Endothelial cell of umbilical vein (primary cell): ENCODE measurements at regions not wholly inside any gene's neighbourhood (a gene's known extent, or its start where the extent isn't known, plus 50 kb on each side); places are given as distances from the start of the nearest gene placed in this dataset.

Experiments
- BruUV-seq: library from RNA; stranded (reverse); fragments of 400-500 nt; replicated peaks from 2 replicates; lab custom pipeline; 2021; lab: Mats Ljungman, UMichigan
- CTCF ChIA-PET: fragments of 300-600, 350-600 bp; sonication (Branson Sonifier 250); formaldehyde crosslinking; loops from one replicate; lab custom pipeline; 2021; ENCODE audit warnings: antibody characterized with exemption, inconsistent platforms; lab: Charles Lee
- POLR2A ChIA-PET: fragments of 300-600, 350-600 bp; sonication (Branson Sonifier 250); formaldehyde crosslinking; loops from one replicate; lab custom pipeline; 2021; ENCODE audit warnings: antibody characterized with exemption, inconsistent platforms; lab: Charles Lee
- DNase-seq: peaks from one replicate; pipeline ENCODE4 v3.0.0-alpha.2; 2011; ENCODE audit warnings: low read depth, low spot score
- FAIRE-seq: peaks from 2 replicates; lab custom pipeline; 2011; peaks lifted over from hg19 to GRCh38; lab: Jason Lieb, UNC
- H2AFZ ChIP-seq: 2 replicates; pipeline ENCODE4 v1.6.0; 2012; ENCODE audit warnings: low read depth, low read length, control low read depth, inconsistent platforms
- H3K27ac ChIP-seq: 2 replicates; pipeline ENCODE4 v1.5.1; 2011; ENCODE audit warnings: low read depth, mild to moderate bottlenecking, control low read depth, low read length, moderate library complexity; ENCODE audit not compliant: insufficient read depth
- H3K27me3 ChIP-seq, 2 experiments: 2 replicates each; pipeline versions ENCODE4 v1.6.0 to v1.6.1; 2011; ENCODE audit warnings: low read length in 2 of 2, mixed read lengths in 1 of 2; ENCODE audit not compliant: control insufficient read depth in 2 of 2, insufficient read depth in 2 of 2
- H3K36me3 ChIP-seq, 2 experiments: 2 replicates in 1 of 2; 3 replicates in 1 of 2; pipeline ENCODE4 v1.5.1; 2011; ENCODE audit warnings: low read length in 2 of 2, mild to moderate bottlenecking in 1 of 2, moderate library complexity in 1 of 2; ENCODE audit not compliant: control insufficient read depth in 2 of 2, insufficient read depth in 2 of 2; ENCODE audit errors: extremely low read depth in 1 of 2
- H3K4me1 ChIP-seq: 3 replicates; pipeline ENCODE4 v1.5.1; 2011; ENCODE audit warnings: mild to moderate bottlenecking, low read length; ENCODE audit not compliant: control insufficient read depth, insufficient read depth; ENCODE audit errors: extremely low read depth
- H3K4me2 ChIP-seq: 2 replicates; pipeline ENCODE4 v1.6.1; 2011; ENCODE audit warnings: low read length, control low read depth, mixed read lengths; ENCODE audit not compliant: insufficient read depth
- H3K4me3 ChIP-seq, 3 experiments: fragments of 200-600 bp in 1 of 3; sonication (generic), shearing (Covaris generic) in 1 of 3; replicated peaks in 1 of 3; 2 replicates each; pipeline ENCODE4 v1.5.1; 2011 to 2016; ENCODE audit warnings: control low read depth in 3 of 3, low read length in 3 of 3, mild to moderate bottlenecking in 2 of 3, inconsistent platforms in 1 of 3, low read depth in 1 of 3, moderate library complexity in 1 of 3; ENCODE audit not compliant: insufficient read depth in 1 of 3
- H3K79me2 ChIP-seq: 2 replicates; pipeline ENCODE4 v1.6.0; 2012; ENCODE audit warnings: low read length, inconsistent platforms; ENCODE audit not compliant: control insufficient read depth, insufficient read depth
- H3K9ac ChIP-seq: replicated peaks from 2 replicates; pipeline ENCODE3; 2011; ENCODE audit warnings: low read length, control low read depth; ENCODE audit not compliant: insufficient read depth; ENCODE audit errors: extremely low read depth
- H3K9me1 ChIP-seq: replicated peaks from 3 replicates; pipeline ENCODE4 v1.6.0; 2011; ENCODE audit warnings: mild to moderate bottlenecking, low read length; ENCODE audit not compliant: control insufficient read depth, insufficient read depth; ENCODE audit errors: extremely low read depth
- H3K9me3 ChIP-seq: replicated peaks from 2 replicates; pipeline ENCODE4 v1.5.1; 2012; ENCODE audit warnings: low read length, inconsistent platforms; ENCODE audit not compliant: control insufficient read depth, insufficient read depth
- H4K20me1 ChIP-seq: replicated peaks from 2 replicates; pipeline ENCODE3; 2011; ENCODE audit warnings: mild to moderate bottlenecking, low read length; ENCODE audit not compliant: control insufficient read depth, insufficient read depth; ENCODE audit errors: extremely low read depth
- CTCF ChIP-seq, 2 donors: IDR thresholded peaks; 1 replicate in 1 of 2; 2 replicates in 1 of 2; pipeline ENCODE4 v1.5.1; 2011; ENCODE audit warnings: low read length in 2 of 2, mild to moderate bottlenecking in 2 of 2, moderate library complexity in 2 of 2, control low read depth in 1 of 2, inconsistent platforms in 1 of 2, low read depth in 1 of 2; ENCODE audit not compliant: insufficient read depth in 1 of 2; ENCODE audit errors: extremely low read depth in 1 of 2
- EZH2 ChIP-seq: IDR thresholded peaks from 2 replicates; pipeline ENCODE4 v1.6.1; 2012; ENCODE audit warnings: borderline replicate concordance, low read depth, mild to moderate bottlenecking, moderate library complexity, low read length, inconsistent platforms; ENCODE audit not compliant: severe bottlenecking
- FOS ChIP-seq: IDR thresholded peaks from 2 replicates; pipeline ENCODE4 v1.6.1; 2011; ENCODE audit warnings: mild to moderate bottlenecking, low read length, moderate library complexity, borderline replicate concordance; ENCODE audit not compliant: insufficient read depth
- GATA2 ChIP-seq: IDR thresholded peaks from 2 replicates; pipeline ENCODE4 v1.7.0; 2011; ENCODE audit warnings: low read depth, mild to moderate bottlenecking, moderate library complexity, mixed read lengths, low read length; ENCODE audit not compliant: insufficient read length, insufficient read depth
- JUN ChIP-seq: IDR thresholded peaks from 2 replicates; pipeline ENCODE4 v1.6.1; 2011; ENCODE audit warnings: borderline replicate concordance, low read depth; ENCODE audit not compliant: insufficient read length, insufficient read depth
- MAX ChIP-seq: IDR thresholded peaks from 2 replicates; pipeline ENCODE4 v1.6.1; 2011; ENCODE audit not compliant: insufficient read depth, insufficient read length
- MYC ChIP-seq: IDR thresholded peaks from one replicate; pipeline ENCODE4 v1.6.1; 2011; ENCODE audit warnings: mild to moderate bottlenecking, low read depth, low read length
- POLR2A ChIP-seq: IDR thresholded peaks from 2 replicates; pipeline ENCODE4 v1.6.1; 2012; ENCODE audit warnings: low read depth, mild to moderate bottlenecking, control low read depth, low read length
- POLR2AphosphoS5 ChIP-seq: IDR thresholded peaks from 2 replicates; pipeline ENCODE4 v1.6.1; 2012; ENCODE audit warnings: low read depth, mild to moderate bottlenecking, control low read depth, low read length, moderate library complexity; ENCODE audit not compliant: insufficient read depth
- dilution Hi-C: fragments of 300-500 bp; cut with MboI; formaldehyde crosslinking; loops from one replicate; pipeline ENCODE4 v1.15.0; 2019; ENCODE audit warnings: low sequenced_read_pairs; ENCODE audit not compliant: extremely low pct_ligation_motif_present
- intact Hi-C: fragments of 100-400 bp; cut with micrococcal nuclease; formaldehyde crosslinking; loops from one replicate; pipeline ENCODE4 v1.10.0; 2022

- Histone ChIP-seq H3K27ac (no peak overlapping the region), H4K20me1 (no peaks in the 10 kb centered on the region), H3K4me2 (no peak overlapping the region), H3K9me3 (no peaks in the 10 kb centered on the region), H3K36me3 (no peaks in the 10 kb centered on the region), H3K4me3 (no peak overlapping the region), H3K4me1 (no peaks in the 10 kb centered on the region), H2AFZ (no peak overlapping the region), H3K27me3 (peaks cover 3 to 8% of the 10 kb centered on the region in 2 experiments), H3K9ac (no peak overlapping the region), H3K9me1 (no peaks in the 10 kb centered on the region), H3K79me2 (no peaks in the 10 kb centered on the region)
- BruUV-seq = no TSS peak
- ChIA-PET CTCF (interaction anchor here (1.2 to 1.5 kb wide), 2 partner anchors 16 to 18 kb away, joined by 3 read pairs; no protein-coding TSS in a partner anchor), POLR2A (no interaction called here)
- TF ChIP-seq MAX = no peak
- no peak for TF ChIP-seq FOS
- no peak for TF ChIP-seq EZH2
- TF ChIP-seq GATA2 = no peak
- FAIRE-seq = no peak
- dilution Hi-C loops (no loop called here), intact Hi-C loops (no loop called here)
- DNase-seq = no peak
Measured at GRCh38 chr3:112718967-112719366, 78.0 kb upstream of the CCDC80 start.

- intact Hi-C loops (no loop called here), dilution Hi-C loops (no loop called here)
- no TSS peak for BruUV-seq
- TF ChIP-seq MAX (no peak), GATA2 (no peak), POLR2AphosphoS5 (no peak), FOS (no peak), MYC (no peak), EZH2 (no peak), CTCF (IDR thresholded peaks at IDR 0.05; ENCODE audit: extremely low read depth in 1 of 2, insufficient read depth in 1 of 2, low read depth in 1 of 2, low read length in 2 of 2) (no peak), JUN (no peak), POLR2A (no peak)
- ChIA-PET POLR2A (no interaction called here), CTCF (interaction anchor here (1.2 to 1.5 kb wide), 2 partner anchors 16 to 18 kb away, joined by 3 read pairs; no protein-coding TSS in a partner anchor)
- H3K27ac ChIP-seq = no peak overlapping the region
- H3K4me1 ChIP-seq = no peaks in the 10 kb centered on the region
- H3K4me3 ChIP-seq = no peak overlapping the region
- no peak overlapping the region for H3K4me2 ChIP-seq
- H3K36me3 ChIP-seq = no peaks in the 10 kb centered on the region
- H3K27me3 ChIP-seq = peaks cover 3 to 8% of the 10 kb centered on the region in 2 experiments
- no peaks in the 10 kb centered on the region for H3K79me2 ChIP-seq
- FAIRE-seq = no peak
- no peaks in the 10 kb centered on the region for H4K20me1 ChIP-seq
- no peak overlapping the region for H2AFZ ChIP-seq
- H3K9ac ChIP-seq = no peak overlapping the region
- H3K9me3 ChIP-seq = no peaks in the 10 kb centered on the region
- no peak for DNase-seq
- no peaks in the 10 kb centered on the region for H3K9me1 ChIP-seq
Measured at GRCh38 chr3:112718516-112718915, 77.6 kb upstream of the CCDC80 start.
